Left ventricle myocardium inferior (tissue), 1 donor: ENCODE measurements at regions not wholly inside any gene's neighbourhood (a gene's known extent, or its start where the extent isn't known, plus 50 kb on each side); places are given as distances from the start of the nearest gene placed in this dataset.

Source experiments
- DNase-seq: peaks from one replicate; pipeline ENCODE4 v3.0.0-alpha.2; 2020
- H3K27ac ChIP-seq: fragments of 200-600 bp; replicated peaks from 2 replicates; pipeline ENCODE4 v1.8.0; 2021
- H3K27me3 ChIP-seq: fragments of 200-600 bp; 2 replicates; pipeline ENCODE4 v1.8.0; 2021; ENCODE audit warnings: low read depth
- H3K36me3 ChIP-seq: fragments of 200-600 bp; 2 replicates; pipeline ENCODE4 v1.8.0; 2021
- H3K4me1 ChIP-seq: fragments of 200-600 bp; 2 replicates; pipeline ENCODE4 v1.8.0; 2021
- H3K4me3 ChIP-seq: fragments of 200-600 bp; 2 replicates; pipeline ENCODE4 v1.8.0; 2021; ENCODE audit warnings: mild to moderate bottlenecking, moderate library complexity
- H3K9me3 ChIP-seq: fragments of 200-600 bp; replicated peaks from 2 replicates; pipeline ENCODE4 v1.8.0; 2021
- intact Hi-C: fragments of 100-400 bp; cut with micrococcal nuclease; formaldehyde crosslinking; loops from one replicate; pipeline ENCODE4 v1.11.0; 2022
- TF ChIP-seq, protein P1 (sequence below): fragments of 200-600 bp; IDR thresholded peaks from 2 replicates; pipeline ENCODE4 v1.8.0; 2021; ENCODE audit warnings: antibody characterized with exemption, mild to moderate bottlenecking, borderline replicate concordance
- donor health status: DM: no; HTN: yes; CAD: no; lungs with severe emphysema.

DNA sequence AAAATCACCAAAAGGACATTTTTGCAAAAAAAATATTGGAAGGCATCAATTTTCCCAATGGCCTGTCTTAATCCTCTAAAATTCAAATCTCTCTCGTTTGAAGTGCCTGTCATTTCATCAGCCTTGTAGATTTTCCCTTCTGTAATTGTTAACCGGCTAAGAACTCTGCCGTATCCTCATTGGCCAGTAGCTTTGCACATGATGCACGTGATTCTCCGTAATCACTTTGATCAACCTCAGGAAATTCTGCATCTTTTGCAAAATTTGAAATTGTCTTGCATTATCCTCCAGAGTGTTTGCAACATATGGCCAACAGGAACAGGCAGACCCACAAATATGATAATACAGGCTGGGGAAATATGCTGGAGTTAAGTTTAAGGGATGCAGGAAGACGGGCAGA is 184.2 kb upstream of the RPL38 start:
- no peaks in the 10 kb centered on the region for H3K36me3 ChIP-seq
- no peak for DNase-seq
- H3K4me1 ChIP-seq = no peaks in the 10 kb centered on the region
- H3K27ac ChIP-seq = no peak overlapping the region
- H3K27me3 ChIP-seq = peaks cover 45% of the 10 kb centered on the region
- H3K4me3 ChIP-seq = no peak overlapping the region
- intact Hi-C loops = no loop called here
- TF ChIP-seq, protein P1, sequence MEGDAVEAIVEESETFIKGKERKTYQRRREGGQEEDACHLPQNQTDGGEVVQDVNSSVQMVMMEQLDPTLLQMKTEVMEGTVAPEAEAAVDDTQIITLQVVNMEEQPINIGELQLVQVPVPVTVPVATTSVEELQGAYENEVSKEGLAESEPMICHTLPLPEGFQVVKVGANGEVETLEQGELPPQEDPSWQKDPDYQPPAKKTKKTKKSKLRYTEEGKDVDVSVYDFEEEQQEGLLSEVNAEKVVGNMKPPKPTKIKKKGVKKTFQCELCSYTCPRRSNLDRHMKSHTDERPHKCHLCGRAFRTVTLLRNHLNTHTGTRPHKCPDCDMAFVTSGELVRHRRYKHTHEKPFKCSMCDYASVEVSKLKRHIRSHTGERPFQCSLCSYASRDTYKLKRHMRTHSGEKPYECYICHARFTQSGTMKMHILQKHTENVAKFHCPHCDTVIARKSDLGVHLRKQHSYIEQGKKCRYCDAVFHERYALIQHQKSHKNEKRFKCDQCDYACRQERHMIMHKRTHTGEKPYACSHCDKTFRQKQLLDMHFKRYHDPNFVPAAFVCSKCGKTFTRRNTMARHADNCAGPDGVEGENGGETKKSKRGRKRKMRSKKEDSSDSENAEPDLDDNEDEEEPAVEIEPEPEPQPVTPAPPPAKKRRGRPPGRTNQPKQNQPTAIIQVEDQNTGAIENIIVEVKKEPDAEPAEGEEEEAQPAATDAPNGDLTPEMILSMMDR = no peak
- peaks cover 6% of the 10 kb centered on the region for H3K9me3 ChIP-seq

DNA sequence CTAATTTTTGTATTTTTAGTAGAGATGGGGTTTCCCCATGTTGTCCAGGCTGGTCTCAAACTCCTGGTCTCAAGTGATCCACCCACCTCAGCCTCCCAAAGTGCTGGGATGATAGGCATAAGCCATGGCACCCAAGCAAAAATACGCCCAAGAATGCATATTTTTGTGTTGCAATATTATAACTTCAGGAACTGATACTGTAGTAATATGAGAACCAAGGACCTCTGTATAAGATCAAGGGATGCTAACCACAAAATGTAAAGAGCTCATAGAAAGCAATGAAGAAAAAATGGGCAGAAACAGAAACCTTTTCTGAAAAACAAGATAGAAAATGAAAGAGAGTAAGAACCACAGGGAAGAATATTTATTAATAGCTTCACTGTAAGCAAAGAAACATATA is 183.6 kb upstream of the RPL38 start:
- peaks cover 6% of the 10 kb centered on the region for H3K9me3 ChIP-seq
- intact Hi-C loops = no loop called here
- H3K36me3 ChIP-seq = no peaks in the 10 kb centered on the region
- H3K27me3 ChIP-seq = peaks cover 45% of the 10 kb centered on the region
- no peak overlapping the region for H3K27ac ChIP-seq
- no peak for DNase-seq
- no peaks in the 10 kb centered on the region for H3K4me1 ChIP-seq
- no peak overlapping the region for H3K4me3 ChIP-seq
- TF ChIP-seq, protein P1 = no peak

DNA sequence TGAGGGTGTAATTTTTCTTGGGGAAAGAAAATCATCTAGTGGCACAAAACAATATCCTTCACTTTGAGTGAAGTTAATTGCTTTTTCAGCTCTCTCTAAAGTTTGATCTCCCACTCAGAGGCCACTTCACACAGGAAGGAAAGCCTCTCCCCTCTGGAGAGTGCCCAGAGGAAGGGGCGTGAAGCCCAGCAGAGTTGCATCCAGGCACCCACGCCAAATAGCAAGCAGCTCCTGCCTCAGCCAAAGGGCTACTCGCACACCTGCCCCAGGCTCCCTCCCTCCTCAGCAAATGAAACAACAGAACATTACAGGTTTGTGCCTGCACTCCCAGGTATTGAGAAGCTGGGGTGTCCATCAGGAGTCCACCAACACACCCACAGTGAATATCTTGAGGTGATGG is 183.0 kb upstream of the RPL38 start:
- Histone ChIP-seq H3K27ac (no peak overlapping the region), H3K4me3 (no peak overlapping the region), H3K9me3 (peaks cover under 1% of the 10 kb centered on the region), H3K27me3 (peaks cover 45% of the 10 kb centered on the region), H3K36me3 (no peaks in the 10 kb centered on the region), H3K4me1 (no peaks in the 10 kb centered on the region)
- intact Hi-C loops = no loop called here
- TF ChIP-seq, protein P1 = no peak
- no peak for DNase-seq

DNA sequence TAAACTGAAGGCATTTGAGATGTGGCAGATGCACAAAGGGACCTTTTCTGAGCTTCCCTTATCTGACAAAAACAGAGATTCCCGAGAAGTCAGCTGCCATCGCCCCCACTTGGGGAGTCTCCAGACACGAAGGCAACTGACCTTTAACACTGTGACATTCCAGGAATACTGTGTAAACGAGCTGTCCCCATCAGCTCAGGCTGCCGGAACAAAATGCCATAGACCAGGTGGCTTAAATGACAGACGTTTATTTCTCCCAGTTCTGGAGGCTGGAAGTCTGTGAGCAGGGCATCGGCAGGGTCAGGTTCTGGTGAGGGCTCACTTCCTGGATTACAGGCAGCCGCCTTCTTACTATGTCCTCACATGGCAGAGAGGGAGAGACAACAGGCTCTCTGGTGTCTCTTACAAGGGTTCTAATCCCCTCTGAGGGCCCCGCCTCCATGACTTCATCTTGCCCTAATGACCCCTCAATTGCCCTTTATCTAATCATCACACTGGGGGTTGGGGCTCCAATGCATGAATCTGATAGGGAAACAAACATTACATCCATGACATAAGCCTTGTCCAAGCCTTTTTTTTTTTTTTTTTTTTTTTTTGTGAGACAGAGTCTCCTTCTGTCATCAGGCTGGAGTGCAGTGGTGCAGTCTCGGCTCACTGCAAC is 178.5 kb upstream of the RPL38 start:
- Histone ChIP-seq H3K4me1 (no peaks in the 10 kb centered on the region), H3K36me3 (no peaks in the 10 kb centered on the region), H3K9me3 (no peaks in the 10 kb centered on the region), H3K27me3 (peaks cover 69% of the 10 kb centered on the region), H3K4me3 (no peak overlapping the region), H3K27ac (no peak overlapping the region)
- DNase-seq = no peak
- intact Hi-C loops = no loop called here
- TF ChIP-seq, protein P1 = no peak

DNA sequence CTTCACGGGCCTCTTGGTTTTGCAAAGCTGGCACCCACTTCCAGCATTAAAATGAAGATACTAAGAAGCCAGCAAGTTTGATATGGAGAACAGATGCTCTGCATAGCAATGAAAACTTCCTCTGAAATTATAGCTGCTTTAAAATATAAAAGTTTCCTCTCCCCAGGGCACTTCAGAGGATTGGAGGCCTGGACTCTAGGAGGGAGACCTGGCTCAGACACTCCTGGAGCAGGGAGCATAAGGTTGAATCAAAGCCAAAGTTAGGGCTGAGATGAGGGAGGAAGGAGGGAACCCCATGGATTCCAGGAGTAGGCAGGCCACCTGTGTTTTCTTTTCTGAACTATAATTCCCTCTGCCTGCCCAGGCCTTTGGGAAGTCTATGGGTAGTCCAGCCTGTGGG is 176.0 kb upstream of the RPL38 start:
- DNase-seq = no peak
- Histone ChIP-seq H3K4me1 (no peaks in the 10 kb centered on the region), H3K4me3 (no peak overlapping the region), H3K36me3 (no peaks in the 10 kb centered on the region), H3K27me3 (peaks cover 90% of the 10 kb centered on the region), H3K9me3 (no peaks in the 10 kb centered on the region), H3K27ac (no peak overlapping the region)
- intact Hi-C loops = no loop called here
- TF ChIP-seq, protein P1 = no peak
